ENCODE measurements at regions not wholly inside any gene's neighbourhood (a gene's known extent, or its start where the extent isn't known, plus 50 kb on each side); places are given as distances from the start of the nearest gene placed in this dataset.
"Not testable (repeated sequence)": the region's sequence is repeated elsewhere in the genome, so short reads cannot be mapped to it uniquely, and the experiment has no call there.

- Histone ChIP-seq H3K4me3 (no peak overlapping the region), H3K27ac (no peak overlapping the region)
- no peak for TF ChIP-seq CTCF (IDR thresholded peaks at IDR 0.05)
- no peak for DNase-seq (ENCODE audit: low spot score)
Measured at GRCh38 chr5:38678076-38678475, 121.6 kb upstream of the LIFR start.

GRCh38 chr5:38678697-38679096 lies 122.3 kb upstream of the LIFR start:
- H3K4me3 ChIP-seq; H3K27ac ChIP-seq; DNase-seq (ENCODE audit: low spot score): not testable (repeated sequence)

DNA sequence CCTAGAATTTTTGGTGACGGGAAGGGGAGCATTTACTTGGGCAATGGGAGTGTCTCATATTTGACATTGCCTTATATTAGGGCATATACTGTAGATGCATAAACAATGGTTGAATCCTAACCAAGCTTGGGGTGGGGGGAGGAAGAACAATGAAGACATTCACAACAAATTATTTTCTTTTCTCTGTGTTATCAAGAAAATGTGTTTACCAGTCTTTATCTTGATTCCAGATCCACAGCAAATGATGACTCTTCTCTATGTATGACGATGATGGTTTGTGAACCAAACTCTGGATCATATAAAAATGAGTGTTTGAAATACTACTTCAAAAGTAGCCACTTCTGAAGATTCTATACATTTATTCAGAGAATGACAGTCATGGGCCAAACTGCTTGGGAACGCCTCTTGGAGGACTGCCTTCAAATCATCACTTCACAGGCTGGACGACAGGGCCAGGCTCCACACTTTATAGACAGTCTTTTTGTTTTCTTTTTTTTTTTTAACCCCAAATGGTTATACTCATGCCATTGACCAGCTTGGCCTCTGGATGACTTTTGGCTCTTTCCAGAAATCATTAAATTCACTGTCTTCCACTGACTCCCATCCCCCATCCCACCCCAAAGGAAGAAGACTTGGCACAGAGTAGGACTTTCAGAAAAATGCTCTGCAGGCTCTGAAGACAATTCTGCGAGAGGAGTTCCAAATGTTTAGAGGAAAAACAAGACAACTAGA lies 123.8 kb upstream of the LIFR start:
- Histone ChIP-seq H3K27ac (no peak overlapping the region), H3K4me3 (no peak overlapping the region)
- no peak for TF ChIP-seq CTCF (IDR thresholded peaks at IDR 0.05)
- no peak for DNase-seq (ENCODE audit: low spot score)

GRCh38 chr5:38681029-38681706 lies 124.7 kb upstream of the LIFR start:
- peak overlapping the region; percentile 17 for H3K4me3 ChIP-seq
- TF ChIP-seq CTCF (IDR thresholded peaks at IDR 0.05) = no peak
- no peak overlapping the region for H3K27ac ChIP-seq
- no peak for DNase-seq (ENCODE audit: low spot score)

- H3K27ac ChIP-seq = no peak overlapping the region
- peak overlapping the region; percentile 17 for H3K4me3 ChIP-seq
- no peak for DNase-seq (ENCODE audit: low spot score)
- TF ChIP-seq CTCF (IDR thresholded peaks at IDR 0.05) = no peak
Measured at GRCh38 chr5:38681966-38682365, 125.5 kb upstream of the LIFR start.

GRCh38 chr5:38686658-38687057 lies 130.2 kb upstream of the LIFR start:
- TF ChIP-seq CTCF (IDR thresholded peaks at IDR 0.05) = no peak
- Histone ChIP-seq H3K27ac (no peak overlapping the region), H3K4me3 (no peak overlapping the region)
- DNase-seq (ENCODE audit: low spot score) = no peak

DNA sequence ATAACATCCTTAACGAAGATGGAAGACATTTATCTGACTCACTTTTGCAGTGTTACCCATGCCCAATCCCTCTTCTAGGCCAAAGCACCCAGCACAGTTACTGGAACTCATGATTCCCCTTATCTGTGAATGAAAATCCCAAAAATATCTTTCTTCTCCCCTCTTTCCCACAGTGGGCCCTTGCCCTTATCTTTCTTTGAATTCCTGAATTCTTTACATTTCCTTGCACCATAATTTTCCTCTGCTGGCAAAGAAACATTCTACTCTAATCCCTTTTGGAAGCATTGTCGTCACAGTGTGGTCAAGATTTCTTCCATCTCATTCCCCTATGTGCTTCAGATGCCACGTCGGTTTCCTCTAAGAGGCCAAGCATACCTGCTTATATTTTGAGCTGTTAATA lies 135.9 kb upstream of the LIFR start:
- H3K27ac ChIP-seq = no peak overlapping the region
- H3K4me3 ChIP-seq = no peak overlapping the region
- no peak for TF ChIP-seq CTCF (IDR thresholded peaks at IDR 0.05)
- DNase-seq (ENCODE audit: low spot score) = no peak
